ENCODE measurements at regions not wholly inside any gene's neighbourhood (a gene's known extent, or its start where the extent isn't known, plus 50 kb on each side); places are given as distances from the start of the nearest gene placed in this dataset.

- TF ChIP-seq, protein P1, sequence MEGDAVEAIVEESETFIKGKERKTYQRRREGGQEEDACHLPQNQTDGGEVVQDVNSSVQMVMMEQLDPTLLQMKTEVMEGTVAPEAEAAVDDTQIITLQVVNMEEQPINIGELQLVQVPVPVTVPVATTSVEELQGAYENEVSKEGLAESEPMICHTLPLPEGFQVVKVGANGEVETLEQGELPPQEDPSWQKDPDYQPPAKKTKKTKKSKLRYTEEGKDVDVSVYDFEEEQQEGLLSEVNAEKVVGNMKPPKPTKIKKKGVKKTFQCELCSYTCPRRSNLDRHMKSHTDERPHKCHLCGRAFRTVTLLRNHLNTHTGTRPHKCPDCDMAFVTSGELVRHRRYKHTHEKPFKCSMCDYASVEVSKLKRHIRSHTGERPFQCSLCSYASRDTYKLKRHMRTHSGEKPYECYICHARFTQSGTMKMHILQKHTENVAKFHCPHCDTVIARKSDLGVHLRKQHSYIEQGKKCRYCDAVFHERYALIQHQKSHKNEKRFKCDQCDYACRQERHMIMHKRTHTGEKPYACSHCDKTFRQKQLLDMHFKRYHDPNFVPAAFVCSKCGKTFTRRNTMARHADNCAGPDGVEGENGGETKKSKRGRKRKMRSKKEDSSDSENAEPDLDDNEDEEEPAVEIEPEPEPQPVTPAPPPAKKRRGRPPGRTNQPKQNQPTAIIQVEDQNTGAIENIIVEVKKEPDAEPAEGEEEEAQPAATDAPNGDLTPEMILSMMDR (IDR thresholded peaks at IDR 0.05 in 4 of 5, conservative IDR thresholded peaks at IDR 0.05 in 1 of 5) = no peak
- TF ChIP-seq POLR2A (IDR thresholded peaks at IDR 0.05) = no peak
These were observed 400.3 kb upstream of the HNRNPA3 start for GRCh38 chr2:176812246-176812775.
